ENCODE measurements at regions not wholly inside any gene's neighbourhood (a gene's known extent, or its start where the extent isn't known, plus 50 kb on each side); places are given as distances from the start of the nearest gene placed in this dataset.

DNA sequence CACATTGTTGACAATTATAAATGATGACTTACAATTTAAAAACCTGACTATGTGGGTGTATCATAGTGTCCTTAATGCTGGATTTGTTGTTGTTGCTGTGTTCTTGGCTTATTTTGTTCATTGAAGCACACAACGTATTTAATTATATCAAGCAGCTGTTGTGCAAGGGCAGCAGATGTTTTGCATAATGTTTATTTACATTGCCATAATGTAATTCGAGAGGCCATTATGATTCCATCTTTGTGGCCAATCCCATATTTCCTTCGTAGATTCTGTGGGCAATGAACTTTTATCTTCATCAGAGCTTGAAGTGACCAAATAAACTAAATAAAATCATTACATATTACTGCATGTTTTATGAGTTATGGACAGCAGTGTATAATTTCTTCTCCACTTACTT, 422.6 kb upstream of the GALNTL6 start:
- DNase-seq (ENCODE audit: low spot score, unreplicated experiment) = no peak

DNA sequence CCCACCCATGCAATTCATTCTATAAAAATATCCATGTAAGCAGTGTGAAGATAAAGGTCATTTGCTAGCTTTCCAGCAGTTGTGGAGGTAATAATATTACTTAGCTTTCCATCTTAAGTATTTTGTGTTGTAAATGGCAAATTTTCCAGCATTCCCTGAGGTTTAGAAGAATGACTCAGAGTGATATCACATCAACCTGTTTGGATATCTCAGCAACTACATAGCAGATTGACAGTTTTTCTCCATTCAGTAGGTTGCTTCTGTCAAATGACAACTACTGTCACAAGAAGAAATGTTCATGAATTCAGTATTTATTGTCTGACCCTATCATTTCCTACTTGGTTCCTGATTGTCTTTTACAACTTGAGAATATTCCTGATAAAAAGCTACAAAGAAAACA, 434.9 kb upstream of the GALNTL6 start:
- H3K27me3 Mint-ChIP-seq = no peaks in the 10 kb centered on the region

More for the DNA sequence above, 422.6 kb upstream of the GALNTL6 start:
- Mint-ChIP-seq H3K9me3 (ENCODE audit: low read depth) (peaks cover 3% of the 10 kb centered on the region), H3K27ac (no peak overlapping the region), H3K4me1 (ENCODE audit: low read depth) (peaks cover 3% of the 10 kb centered on the region), H3K27me3 (no peaks in the 10 kb centered on the region), H3K36me3 (ENCODE audit: insufficient read depth) (no peaks in the 10 kb centered on the region), H3K4me3 (ENCODE audit: low read depth) (no peak overlapping the region)
- TF ChIP-seq, protein P1, sequence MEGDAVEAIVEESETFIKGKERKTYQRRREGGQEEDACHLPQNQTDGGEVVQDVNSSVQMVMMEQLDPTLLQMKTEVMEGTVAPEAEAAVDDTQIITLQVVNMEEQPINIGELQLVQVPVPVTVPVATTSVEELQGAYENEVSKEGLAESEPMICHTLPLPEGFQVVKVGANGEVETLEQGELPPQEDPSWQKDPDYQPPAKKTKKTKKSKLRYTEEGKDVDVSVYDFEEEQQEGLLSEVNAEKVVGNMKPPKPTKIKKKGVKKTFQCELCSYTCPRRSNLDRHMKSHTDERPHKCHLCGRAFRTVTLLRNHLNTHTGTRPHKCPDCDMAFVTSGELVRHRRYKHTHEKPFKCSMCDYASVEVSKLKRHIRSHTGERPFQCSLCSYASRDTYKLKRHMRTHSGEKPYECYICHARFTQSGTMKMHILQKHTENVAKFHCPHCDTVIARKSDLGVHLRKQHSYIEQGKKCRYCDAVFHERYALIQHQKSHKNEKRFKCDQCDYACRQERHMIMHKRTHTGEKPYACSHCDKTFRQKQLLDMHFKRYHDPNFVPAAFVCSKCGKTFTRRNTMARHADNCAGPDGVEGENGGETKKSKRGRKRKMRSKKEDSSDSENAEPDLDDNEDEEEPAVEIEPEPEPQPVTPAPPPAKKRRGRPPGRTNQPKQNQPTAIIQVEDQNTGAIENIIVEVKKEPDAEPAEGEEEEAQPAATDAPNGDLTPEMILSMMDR (IDR thresholded peaks at IDR 0.05; ENCODE audit: unreplicated experiment) = no peak

DNA sequence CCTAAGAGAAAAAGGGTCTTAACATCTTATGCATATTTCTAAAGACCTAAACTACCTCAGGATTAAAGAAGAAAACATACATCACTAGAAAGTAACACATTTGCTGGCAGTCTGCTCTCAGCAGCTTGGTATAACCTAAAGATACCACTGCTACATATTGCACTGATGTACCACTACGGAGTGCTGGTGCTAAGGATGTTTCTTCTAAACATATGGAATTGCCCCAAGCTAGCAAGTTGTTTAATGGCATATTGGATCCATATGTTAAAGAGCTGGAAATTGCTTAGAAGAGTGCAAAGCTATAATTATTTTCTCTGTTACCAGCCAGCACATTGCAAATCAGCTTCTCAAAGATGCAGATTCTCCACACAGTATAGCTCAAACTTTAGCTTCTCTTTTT, 436.5 kb upstream of the GALNTL6 start:
- Mint-ChIP-seq H3K27ac (no peak overlapping the region), H3K4me1 (ENCODE audit: low read depth) (peaks cover 1% of the 10 kb centered on the region), H3K4me3 (ENCODE audit: low read depth) (no peak overlapping the region), H3K9me3 (ENCODE audit: low read depth) (no peaks in the 10 kb centered on the region), H3K27me3 (no peaks in the 10 kb centered on the region), H3K36me3 (ENCODE audit: insufficient read depth) (no peaks in the 10 kb centered on the region)
- TF ChIP-seq, protein P1 (IDR thresholded peaks at IDR 0.05; ENCODE audit: unreplicated experiment) = no peak
- DNase-seq (ENCODE audit: low spot score, unreplicated experiment) = no peak

More for the DNA sequence above, 434.9 kb upstream of the GALNTL6 start:
- Mint-ChIP-seq H3K27ac (no peak overlapping the region), H3K4me3 (ENCODE audit: low read depth) (no peak overlapping the region), H3K36me3 (ENCODE audit: insufficient read depth) (no peaks in the 10 kb centered on the region), H3K9me3 (ENCODE audit: low read depth) (no peaks in the 10 kb centered on the region), H3K4me1 (ENCODE audit: low read depth) (peaks cover 1% of the 10 kb centered on the region)
- TF ChIP-seq, protein P1 (IDR thresholded peaks at IDR 0.05; ENCODE audit: unreplicated experiment) = no peak
- DNase-seq (ENCODE audit: low spot score, unreplicated experiment) = no peak

DNA sequence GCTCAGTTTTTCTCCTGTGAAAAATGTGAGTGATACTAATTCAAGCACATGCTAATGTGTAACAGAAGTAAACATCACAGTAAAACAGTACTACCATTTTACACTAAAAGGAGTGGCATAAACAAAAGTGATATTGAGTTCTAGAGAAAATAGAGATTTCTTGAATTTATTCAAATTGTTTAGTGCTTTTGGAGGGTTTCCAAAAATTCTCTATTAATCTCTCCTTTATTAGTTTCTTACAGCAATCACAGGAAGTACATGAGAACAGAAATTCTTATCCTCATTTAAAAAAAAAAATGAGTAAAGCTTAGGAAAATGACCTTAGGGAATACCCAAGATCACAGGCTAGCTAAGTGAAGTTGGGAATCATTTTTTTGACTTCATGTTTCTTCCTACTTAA, 459.7 kb upstream of the GALNTL6 start:
- H3K9me3 Mint-ChIP-seq (ENCODE audit: low read depth) = peaks cover 7% of the 10 kb centered on the region
- no peaks in the 10 kb centered on the region for H3K36me3 Mint-ChIP-seq (ENCODE audit: insufficient read depth)
- H3K27ac Mint-ChIP-seq = no peak overlapping the region
- TF ChIP-seq, protein P1 (IDR thresholded peaks at IDR 0.05; ENCODE audit: unreplicated experiment) = no peak
- H3K4me3 Mint-ChIP-seq (ENCODE audit: low read depth) = no peak overlapping the region
- no peaks in the 10 kb centered on the region for H3K27me3 Mint-ChIP-seq
- no peak for DNase-seq (ENCODE audit: low spot score, unreplicated experiment)
- H3K4me1 Mint-ChIP-seq (ENCODE audit: low read depth) = no peaks in the 10 kb centered on the region

DNA sequence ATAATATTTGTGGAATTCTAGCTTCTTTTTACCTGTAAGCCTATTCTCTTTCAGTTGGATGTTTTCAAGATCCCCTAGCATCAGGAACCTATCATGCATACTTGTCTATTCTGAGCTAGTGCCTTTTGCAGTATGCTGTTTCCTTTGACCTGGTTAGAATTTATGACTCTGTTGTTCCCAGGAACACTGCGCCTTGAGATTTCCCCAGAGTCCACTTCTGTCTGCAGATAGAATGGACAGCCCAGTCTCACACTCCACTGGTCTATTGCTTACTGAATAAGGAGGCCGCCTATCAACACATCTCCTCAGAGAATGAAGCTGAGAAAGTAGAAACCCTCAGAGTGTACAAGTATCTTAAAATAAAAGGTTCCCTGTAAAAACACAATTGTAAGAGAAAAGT, 465.1 kb upstream of the GALNTL6 start:
- Mint-ChIP-seq H3K27ac (no peak overlapping the region), H3K36me3 (ENCODE audit: insufficient read depth) (no peaks in the 10 kb centered on the region), H3K27me3 (no peaks in the 10 kb centered on the region), H3K9me3 (ENCODE audit: low read depth) (no peaks in the 10 kb centered on the region), H3K4me3 (ENCODE audit: low read depth) (no peak overlapping the region), H3K4me1 (ENCODE audit: low read depth) (no peaks in the 10 kb centered on the region)
- DNase-seq (ENCODE audit: low spot score, unreplicated experiment) = no peak
- TF ChIP-seq, protein P1 (IDR thresholded peaks at IDR 0.05; ENCODE audit: unreplicated experiment) = no peak
